SK-N-MC (cell line): ENCODE measurements at regions not wholly inside any gene's neighbourhood (a gene's known extent, or its start where the extent isn't known, plus 50 kb on each side); places are given as distances from the start of the nearest gene placed in this dataset.

Experiments used
- EZH2 ChIP-seq: fragments of 200-600 bp; sonication (generic); IDR thresholded peaks from one replicate; pipeline ENCODE4 v1.6.1; 2017; ENCODE audit warnings: antibody characterized with exemption
- FOXP2 ChIP-seq: optimal IDR thresholded peaks from 2 replicates; pipeline ENCODE3; 2011; ENCODE audit warnings: mild to moderate bottlenecking, moderate library complexity; ENCODE audit not compliant: insufficient read depth; ENCODE audit errors: extremely low read length, control extremely low read depth
- POLR2AphosphoS5 ChIP-seq: IDR thresholded peaks from 2 replicates; pipeline ENCODE4 v1.6.1; 2012; ENCODE audit warnings: mild to moderate bottlenecking, low read depth, low read length, borderline replicate concordance

DNA sequence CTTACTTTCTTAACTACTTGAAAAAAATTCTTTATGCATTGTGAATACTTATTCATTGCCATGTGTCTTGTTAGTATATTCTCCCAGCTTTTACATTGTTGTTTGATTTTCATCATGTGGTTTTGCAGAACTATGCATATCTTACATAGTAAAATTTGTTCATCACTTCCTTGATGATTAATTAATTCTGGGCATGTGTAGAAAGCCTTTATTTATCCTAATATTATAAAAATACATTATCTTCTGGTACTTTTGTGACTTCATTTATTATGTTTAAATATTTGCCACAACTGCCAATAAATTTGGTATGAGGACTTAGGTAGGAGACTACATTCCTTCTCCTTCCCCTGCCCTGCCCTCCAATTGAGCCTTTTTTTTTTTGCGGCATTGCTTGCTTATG is 166.0 kb upstream of the ZNF32 start:
- TF ChIP-seq EZH2 (no peak), POLR2AphosphoS5 (no peak), FOXP2 (no peak)
